ENCODE measurements at regions not wholly inside any gene's neighbourhood (a gene's known extent, or its start where the extent isn't known, plus 50 kb on each side); places are given as distances from the start of the nearest gene placed in this dataset.

GRCh38 chr15:72889545-72889944 is 106.0 kb upstream of the ADPGK start:
- ATAC-seq: no peak
- Mint-ChIP-seq H3K27me3 (ENCODE audit: low read depth in 2 of 2) (peaks cover 19 to 58% of the 10 kb centered on the region in 2 donors), H3K4me1 (no peaks in the 10 kb centered on the region), H3K9me3 (peaks cover 1 to 2% of the 10 kb centered on the region in 2 donors), H3K27ac (no peak overlapping the region), H3K36me3 (peaks cover 16% of the 10 kb centered on the region), H3K4me3 (no peak overlapping the region)
- DNase-seq: no peak
- H3K27me3 ChIP-seq (ENCODE audit: control insufficient read depth, insufficient read depth, low read length): no peaks in the 10 kb centered on the region
- no peaks in the 10 kb centered on the region for H3K4me1 ChIP-seq (ENCODE audit: control insufficient read depth, insufficient read depth, low read length)
- no peaks in the 10 kb centered on the region for H3K9me3 ChIP-seq (ENCODE audit: control insufficient read depth, insufficient read depth, low read length)
- TF ChIP-seq CTCF (IDR thresholded peaks at IDR 0.05): no peak
- intact Hi-C loops (cut with micrococcal nuclease): no loop called here
- no peak overlapping the region for H3K27ac ChIP-seq (ENCODE audit: low read length)
- 84% methylated on average over 4 of the region's 5 CpGs for WGBS (ENCODE audit: insufficient coverage)
- no peaks in the 10 kb centered on the region for H3K36me3 ChIP-seq (ENCODE audit: control insufficient read depth, insufficient read depth, low read length)
- no peak overlapping the region for H3K4me3 ChIP-seq (ENCODE audit: low read length)

- H3K36me3 Mint-ChIP-seq: peaks cover 9% of the 10 kb centered on the region
- peaks cover 0 to 2% of the 10 kb centered on the region in 2 donors for H3K9me3 Mint-ChIP-seq
- ATAC-seq: no peak
- Histone ChIP-seq H3K4me1 (ENCODE audit: control insufficient read depth, insufficient read depth, low read length) (no peaks in the 10 kb centered on the region), H3K27ac (ENCODE audit: low read length) (no peak overlapping the region), H3K9me3 (ENCODE audit: control insufficient read depth, insufficient read depth, low read length) (no peaks in the 10 kb centered on the region), H3K27me3 (ENCODE audit: control insufficient read depth, insufficient read depth, low read length) (no peaks in the 10 kb centered on the region), H3K36me3 (ENCODE audit: control insufficient read depth, insufficient read depth, low read length) (no peaks in the 10 kb centered on the region), H3K4me3 (ENCODE audit: low read length) (no peak overlapping the region)
- H3K27ac Mint-ChIP-seq: no peak overlapping the region
- intact Hi-C loops (cut with micrococcal nuclease): no loop called here
- no peak for DNase-seq
- H3K4me1 Mint-ChIP-seq: no peaks in the 10 kb centered on the region
- H3K27me3 Mint-ChIP-seq (ENCODE audit: low read depth in 2 of 2): peaks cover 19 to 57% of the 10 kb centered on the region in 2 donors
- WGBS (ENCODE audit: insufficient coverage): 90% methylated on average over 7 of the region's 7 CpGs
- H3K4me3 Mint-ChIP-seq: no peak overlapping the region
- no peak for TF ChIP-seq CTCF (IDR thresholded peaks at IDR 0.05)
Observed at GRCh38 chr15:72888811-72889210, 105.3 kb upstream of the ADPGK start.

GRCh38 chr15:72888211-72888610 is 104.7 kb upstream of the ADPGK start:
- Mint-ChIP-seq H3K27ac (no peak overlapping the region), H3K27me3 (ENCODE audit: low read depth in 2 of 2) (peaks cover 18 to 58% of the 10 kb centered on the region in 2 donors), H3K4me3 (no peak overlapping the region), H3K4me1 (no peaks in the 10 kb centered on the region), H3K9me3 (peaks cover 0 to 2% of the 10 kb centered on the region in 2 donors), H3K36me3 (peaks cover 11% of the 10 kb centered on the region)
- no peaks in the 10 kb centered on the region for H3K27me3 ChIP-seq (ENCODE audit: control insufficient read depth, insufficient read depth, low read length)
- DNase-seq (no peak), ATAC-seq (no peak)
- H3K9me3 ChIP-seq (ENCODE audit: control insufficient read depth, insufficient read depth, low read length): no peaks in the 10 kb centered on the region
- WGBS (ENCODE audit: insufficient coverage): 100% methylated on average over 1 of the region's 1 CpG
- H3K4me1 ChIP-seq (ENCODE audit: control insufficient read depth, insufficient read depth, low read length): no peaks in the 10 kb centered on the region
- H3K27ac ChIP-seq (ENCODE audit: low read length): no peak overlapping the region
- intact Hi-C loops (cut with micrococcal nuclease): no loop called here
- no peak overlapping the region for H3K4me3 ChIP-seq (ENCODE audit: low read length)
- no peak for TF ChIP-seq CTCF (IDR thresholded peaks at IDR 0.05)
- no peaks in the 10 kb centered on the region for H3K36me3 ChIP-seq (ENCODE audit: control insufficient read depth, insufficient read depth, low read length)

- H3K27me3 ChIP-seq (ENCODE audit: control insufficient read depth, insufficient read depth, low read length): no peaks in the 10 kb centered on the region
- WGBS (ENCODE audit: insufficient coverage): no CpG with 5 or more reads among the region's 1 CpG
- no peak for TF ChIP-seq CTCF (IDR thresholded peaks at IDR 0.05)
- ATAC-seq (no peak), DNase-seq (no peak)
- intact Hi-C loops (cut with micrococcal nuclease): no loop called here
- no peaks in the 10 kb centered on the region for H3K36me3 ChIP-seq (ENCODE audit: control insufficient read depth, insufficient read depth, low read length)
- no peak overlapping the region for H3K4me3 ChIP-seq (ENCODE audit: low read length)
- H3K9me3 Mint-ChIP-seq: peaks cover 4 to 8% of the 10 kb centered on the region in 2 donors
- peaks cover 17 to 62% of the 10 kb centered on the region in 2 donors for H3K27me3 Mint-ChIP-seq (ENCODE audit: low read depth in 2 of 2)
- no peak overlapping the region for H3K27ac Mint-ChIP-seq
- H3K4me1 Mint-ChIP-seq: no peaks in the 10 kb centered on the region
- peaks cover 19% of the 10 kb centered on the region for H3K36me3 Mint-ChIP-seq
- H3K9me3 ChIP-seq (ENCODE audit: control insufficient read depth, insufficient read depth, low read length): no peaks in the 10 kb centered on the region
- H3K4me3 Mint-ChIP-seq: no peak overlapping the region
- no peak overlapping the region for H3K27ac ChIP-seq (ENCODE audit: low read length)
- H3K4me1 ChIP-seq (ENCODE audit: control insufficient read depth, insufficient read depth, low read length): no peaks in the 10 kb centered on the region
Observed at GRCh38 chr15:72887376-72887775, 103.8 kb upstream of the ADPGK start.

Measured in natural killer cell (primary cell).